Mononuclear cell (primary cell): ENCODE measurements at regions not wholly inside any gene's neighbourhood (a gene's known extent, or its start where the extent isn't known, plus 50 kb on each side); places are given as distances from the start of the nearest gene placed in this dataset.

Experiments
- H3K27me3 ChIP-seq: 2 replicates; pipeline ENCODE4 v1.6.0; 2011; ENCODE audit warnings: low read length, control low read depth; ENCODE audit not compliant: insufficient read depth
- H3K4me1 ChIP-seq: 2 replicates; pipeline ENCODE4 v1.5.1; 2011; ENCODE audit warnings: mild to moderate bottlenecking, low read length, control low read depth; ENCODE audit not compliant: insufficient read depth
- H3K4me3 ChIP-seq: 2 replicates; pipeline ENCODE4 v1.5.1; 2011; ENCODE audit warnings: mild to moderate bottlenecking, low read length, moderate library complexity
- H3K9me3 ChIP-seq: 2 replicates; pipeline ENCODE4 v1.5.1; 2011; ENCODE audit warnings: low read depth, mild to moderate bottlenecking, control low read depth, low read length

DNA sequence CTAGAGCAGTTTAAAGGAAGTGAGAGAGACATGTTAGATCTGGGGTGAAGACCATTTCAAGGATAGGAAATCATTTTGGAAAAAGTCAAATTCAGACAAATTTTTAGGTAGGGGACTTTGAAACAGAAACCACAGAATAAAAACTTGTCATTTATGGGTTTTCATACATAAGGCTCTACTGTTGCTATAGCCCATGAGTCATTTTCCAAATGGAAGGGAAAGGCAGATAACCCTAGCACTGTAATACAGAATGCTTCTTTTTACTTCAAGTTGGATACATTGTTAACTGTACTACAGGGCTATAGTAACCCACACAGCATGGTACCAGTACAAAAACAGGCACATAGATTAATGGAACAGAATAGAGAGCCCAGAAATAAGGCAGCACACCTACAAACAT is 455.4 kb downstream of the EBF1 start:
- Histone ChIP-seq H3K9me3 (no peaks in the 10 kb centered on the region), H3K4me3 (no peak overlapping the region), H3K4me1 (no peaks in the 10 kb centered on the region), H3K27me3 (no peaks in the 10 kb centered on the region)

DNA sequence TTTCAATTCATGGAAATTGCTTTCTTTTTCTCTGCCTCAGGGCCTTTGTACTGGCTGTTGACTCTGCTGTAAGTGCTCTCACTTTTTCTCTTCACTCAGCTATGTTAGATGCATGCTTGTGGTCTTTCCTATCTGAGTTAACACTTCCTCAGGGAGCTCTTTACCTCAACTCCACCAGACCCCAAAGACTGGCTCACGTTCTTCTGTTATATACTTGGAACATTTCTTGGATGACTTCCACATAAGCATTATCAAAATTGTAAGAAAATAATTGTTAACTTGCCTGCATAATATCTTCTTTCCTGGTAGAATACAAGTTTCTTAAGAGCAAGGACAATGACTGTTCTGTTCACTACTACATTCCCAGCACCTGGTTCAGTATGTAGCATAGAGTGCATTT is 455.9 kb downstream of the EBF1 start:
- Histone ChIP-seq H3K9me3 (no peaks in the 10 kb centered on the region), H3K27me3 (no peaks in the 10 kb centered on the region), H3K4me1 (no peaks in the 10 kb centered on the region)

DNA sequence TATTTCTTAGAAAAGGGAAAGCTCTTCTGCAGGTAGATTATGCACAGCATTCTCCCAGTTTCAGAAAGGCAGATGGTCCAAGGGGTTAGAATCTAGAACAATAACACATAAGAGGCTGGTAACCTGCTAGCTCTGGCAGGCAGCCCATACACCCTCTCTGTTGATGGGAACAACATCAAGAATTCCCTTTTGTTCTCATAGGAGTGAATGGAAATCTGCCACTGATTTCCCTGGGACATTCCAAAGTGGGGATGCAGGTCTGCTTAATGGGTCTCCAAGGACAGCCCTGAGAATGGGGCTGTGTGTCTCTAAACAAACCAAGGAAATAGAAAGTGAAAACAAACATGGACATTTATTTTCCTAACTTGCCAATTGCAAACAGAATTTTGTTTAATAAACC is 456.8 kb downstream of the EBF1 start:
- Histone ChIP-seq H3K27me3 (no peaks in the 10 kb centered on the region), H3K4me3 (no peak overlapping the region), H3K9me3 (no peaks in the 10 kb centered on the region), H3K4me1 (no peaks in the 10 kb centered on the region)

More for the DNA sequence above, 455.9 kb downstream of the EBF1 start:
- no peak overlapping the region for H3K4me3 ChIP-seq

- Histone ChIP-seq H3K4me1 (no peaks in the 10 kb centered on the region), H3K27me3 (no peaks in the 10 kb centered on the region), H3K9me3 (no peaks in the 10 kb centered on the region), H3K4me3 (no peak overlapping the region)
These were observed 458.7 kb downstream of the EBF1 start for GRCh38 chr5:158641016-158641415.

DNA sequence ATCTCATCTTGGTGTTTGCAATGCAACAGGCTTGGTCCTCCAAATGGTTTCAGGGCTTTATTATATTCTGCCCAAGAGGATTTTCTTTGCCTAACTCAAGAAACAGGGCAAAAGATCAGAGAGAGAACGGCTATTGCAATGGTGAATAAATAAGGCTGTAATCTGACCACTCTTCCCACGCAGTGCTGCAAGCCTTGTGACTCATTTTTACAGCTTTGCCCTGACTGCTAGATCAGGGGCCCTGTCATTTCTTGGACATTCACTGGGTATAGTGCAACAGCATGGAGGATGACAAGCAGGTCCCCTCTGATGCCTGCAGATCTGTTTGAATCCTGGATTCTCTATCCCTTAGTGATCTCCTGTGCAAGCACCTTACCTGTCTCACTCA is 459.1 kb downstream of the EBF1 start:
- H3K4me3 ChIP-seq: no peak overlapping the region
- H3K27me3 ChIP-seq: no peaks in the 10 kb centered on the region
- H3K9me3 ChIP-seq: no peaks in the 10 kb centered on the region
- no peaks in the 10 kb centered on the region for H3K4me1 ChIP-seq

DNA sequence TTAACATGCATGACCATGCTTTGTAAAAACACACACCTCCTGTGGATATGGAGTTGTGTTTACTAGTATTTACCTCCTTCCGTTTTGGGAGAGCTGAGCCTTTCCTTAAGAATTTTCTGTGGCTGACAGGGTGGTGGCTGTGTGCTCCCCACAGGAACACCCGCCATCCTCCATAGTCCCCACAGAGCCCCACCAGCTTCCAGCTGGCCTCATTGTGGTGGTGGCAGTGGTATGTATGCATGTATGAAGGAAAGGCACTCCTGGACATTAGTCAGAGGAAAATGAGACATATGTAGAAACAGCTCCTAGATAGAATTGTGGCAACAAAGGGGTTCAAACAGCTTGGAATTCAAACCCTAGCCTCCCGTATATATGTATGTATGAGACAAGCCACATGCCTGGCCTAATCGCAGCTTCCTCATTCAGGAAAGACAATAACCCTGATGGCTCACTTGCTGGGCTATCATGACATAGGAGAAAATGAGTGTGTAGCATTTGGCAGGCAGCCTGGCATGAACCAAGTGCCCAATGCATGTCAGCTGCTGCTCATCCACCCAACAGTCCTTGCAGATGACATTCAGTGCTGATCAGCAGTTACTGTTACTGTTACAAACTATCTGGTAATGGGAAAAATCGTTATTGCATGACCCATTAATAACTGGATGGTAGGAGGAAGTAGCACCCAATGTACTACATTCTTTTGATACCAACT is 459.7 kb downstream of the EBF1 start:
- H3K4me1 ChIP-seq: no peaks in the 10 kb centered on the region

GRCh38 chr5:158638396-158638795 is 461.3 kb downstream of the EBF1 start:
- Histone ChIP-seq H3K27me3 (no peaks in the 10 kb centered on the region), H3K9me3 (no peaks in the 10 kb centered on the region), H3K4me1 (no peaks in the 10 kb centered on the region), H3K4me3 (no peak overlapping the region)

More for the DNA sequence above, 459.7 kb downstream of the EBF1 start:
- H3K27me3 ChIP-seq: no peaks in the 10 kb centered on the region
- H3K9me3 ChIP-seq: no peaks in the 10 kb centered on the region
- no peak overlapping the region for H3K4me3 ChIP-seq

GRCh38 chr5:158637039-158637438 is 462.7 kb downstream of the EBF1 start:
- no peak overlapping the region for H3K4me3 ChIP-seq
- H3K9me3 ChIP-seq: no peaks in the 10 kb centered on the region
- no peaks in the 10 kb centered on the region for H3K27me3 ChIP-seq
- no peaks in the 10 kb centered on the region for H3K4me1 ChIP-seq

DNA sequence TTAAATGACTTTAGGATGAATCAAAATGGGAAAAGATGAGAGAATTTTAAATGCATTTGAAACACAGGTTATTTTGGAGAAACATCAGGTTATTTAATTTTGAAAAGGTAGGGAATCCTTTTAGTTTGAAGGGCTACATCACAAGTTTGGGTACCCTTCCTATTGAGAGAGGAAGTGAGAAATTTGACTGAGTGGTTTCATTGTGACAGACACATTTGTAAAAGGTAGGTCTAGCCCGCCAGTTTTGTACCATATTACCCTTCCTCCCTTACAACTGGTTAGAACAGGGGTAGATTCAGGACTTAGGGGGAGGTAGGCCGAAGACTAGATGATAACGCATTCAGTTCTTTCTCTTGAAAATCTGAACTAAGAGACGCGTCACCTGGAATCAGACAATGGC is 464.2 kb downstream of the EBF1 start:
- H3K4me3 ChIP-seq: no peak overlapping the region
- H3K27me3 ChIP-seq: no peaks in the 10 kb centered on the region
- H3K4me1 ChIP-seq: no peaks in the 10 kb centered on the region
- H3K9me3 ChIP-seq: no peaks in the 10 kb centered on the region

- no peak overlapping the region for H3K4me3 ChIP-seq
- H3K27me3 ChIP-seq: no peaks in the 10 kb centered on the region
- H3K4me1 ChIP-seq: no peaks in the 10 kb centered on the region
- H3K9me3 ChIP-seq: no peaks in the 10 kb centered on the region
These were observed 465.0 kb downstream of the EBF1 start for GRCh38 chr5:158634714-158635113.

GRCh38 chr5:158629591-158630312 is 470.0 kb downstream of the EBF1 start:
- Histone ChIP-seq H3K9me3 (no peaks in the 10 kb centered on the region), H3K27me3 (no peaks in the 10 kb centered on the region), H3K4me1 (no peaks in the 10 kb centered on the region), H3K4me3 (no peak overlapping the region)

- Histone ChIP-seq H3K4me3 (no peak overlapping the region), H3K27me3 (no peaks in the 10 kb centered on the region), H3K4me1 (no peaks in the 10 kb centered on the region), H3K9me3 (no peaks in the 10 kb centered on the region)
These were observed 473.0 kb downstream of the EBF1 start for GRCh38 chr5:158626718-158627117.

GRCh38 chr5:158623971-158624370 is 475.7 kb downstream of the EBF1 start:
- no peaks in the 10 kb centered on the region for H3K27me3 ChIP-seq
- no peak overlapping the region for H3K4me3 ChIP-seq
- H3K9me3 ChIP-seq: no peaks in the 10 kb centered on the region
- H3K4me1 ChIP-seq: no peaks in the 10 kb centered on the region

GRCh38 chr5:158621391-158621790 is 478.3 kb downstream of the EBF1 start:
- H3K27me3 ChIP-seq: no peaks in the 10 kb centered on the region
- no peak overlapping the region for H3K4me3 ChIP-seq
- H3K9me3 ChIP-seq: no peaks in the 10 kb centered on the region
- no peaks in the 10 kb centered on the region for H3K4me1 ChIP-seq

- H3K27me3 ChIP-seq: no peaks in the 10 kb centered on the region
- no peaks in the 10 kb centered on the region for H3K9me3 ChIP-seq
- no peak overlapping the region for H3K4me3 ChIP-seq
- H3K4me1 ChIP-seq: no peaks in the 10 kb centered on the region
These were observed 480.5 kb downstream of the EBF1 start for GRCh38 chr5:158619083-158619788.
